ENCODE measurements at regions not wholly inside any gene's neighbourhood (a gene's known extent, or its start where the extent isn't known, plus 50 kb on each side); places are given as distances from the start of the nearest gene placed in this dataset.

- TF ChIP-seq CTCF (IDR thresholded peaks at IDR 0.05; ENCODE audit: poor library complexity, severe bottlenecking) (no peak), EP300 (conservative IDR thresholded peaks at IDR 0.05; ENCODE audit: poor library complexity, severe bottlenecking) (no peak), EZH2 (IDR thresholded peaks at IDR 0.05; ENCODE audit: borderline replicate concordance, insufficient read depth, low read length, poor library complexity, severe bottlenecking) (no peak), POLR2AphosphoS5 (IDR thresholded peaks at IDR 0.05) (no peak), MXI1 (conservative IDR thresholded peaks at IDR 0.05; ENCODE audit: poor library complexity, severe bottlenecking) (no peak), REST (IDR thresholded peaks at IDR 0.05; ENCODE audit: borderline replicate concordance) (no peak), SMC3 (conservative IDR thresholded peaks at IDR 0.05; ENCODE audit: poor library complexity) (no peak)
Observed at GRCh38 chr3:109927726-109928125, 590.4 kb upstream of the DPPA4 start.
